ENCODE measurements at regions not wholly inside any gene's neighbourhood (a gene's known extent, or its start where the extent isn't known, plus 50 kb on each side); places are given as distances from the start of the nearest gene placed in this dataset.

DNA sequence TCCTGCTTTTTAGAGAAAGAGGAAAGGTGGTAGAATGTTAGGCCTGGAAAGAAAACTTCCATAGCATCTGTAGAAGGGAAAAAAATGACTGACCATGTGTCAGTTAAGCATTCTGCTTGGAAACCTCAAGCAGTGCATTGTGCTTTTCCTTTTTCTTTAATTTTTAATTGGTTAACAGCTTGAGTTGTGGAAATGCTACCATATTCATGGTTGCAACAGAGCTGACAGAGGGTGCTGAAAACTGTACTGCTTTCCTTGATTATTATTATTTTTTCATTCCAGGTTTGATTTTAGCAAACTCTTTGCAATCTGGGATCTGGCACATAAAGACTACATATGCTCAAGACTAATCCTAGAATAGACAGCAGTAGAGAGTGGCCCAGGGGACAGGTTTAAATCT lies 404.5 kb downstream of the EPHA4 start:
- Mint-ChIP-seq H3K36me3 (ENCODE audit: low read depth) (no peaks in the 10 kb centered on the region), H3K4me3 (no peak overlapping the region), H3K27me3 (ENCODE audit: low read depth) (no peaks in the 10 kb centered on the region), H3K4me1 (ENCODE audit: low read depth) (no peaks in the 10 kb centered on the region), H3K9me3 (no peaks in the 10 kb centered on the region), H3K27ac (no peak overlapping the region)
- DNase-seq: no peak
- intact Hi-C loops (cut with micrococcal nuclease): no loop called here
- CTCF ChIA-PET: no interaction called here

DNA sequence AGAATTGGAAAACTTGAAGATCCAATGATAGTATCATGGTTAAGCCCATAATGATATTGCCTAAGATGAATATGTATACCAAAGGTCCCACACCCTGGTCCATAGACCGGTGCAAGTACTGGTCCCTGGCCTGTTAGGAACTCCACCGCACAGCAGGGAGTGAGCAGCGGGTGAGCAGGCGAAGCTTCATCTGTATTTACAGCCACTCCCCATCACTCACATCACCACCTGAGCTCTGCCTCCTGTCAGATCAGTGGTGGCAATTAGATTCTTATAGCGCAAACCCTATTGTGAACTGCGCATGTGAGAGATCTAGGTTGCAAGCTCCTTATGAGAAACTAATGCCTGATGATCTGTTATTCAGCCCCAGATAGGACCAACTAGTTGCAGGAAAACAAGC lies 402.4 kb downstream of the EPHA4 start:
- DNase-seq: no peak
- Mint-ChIP-seq H3K9me3 (no peaks in the 10 kb centered on the region), H3K27me3 (ENCODE audit: low read depth) (peaks cover 2% of the 10 kb centered on the region), H3K36me3 (ENCODE audit: low read depth) (no peaks in the 10 kb centered on the region), H3K4me1 (ENCODE audit: low read depth) (no peaks in the 10 kb centered on the region), H3K4me3 (no peak overlapping the region), H3K27ac (no peak overlapping the region)
- intact Hi-C loops (cut with micrococcal nuclease): no loop called here
- CTCF ChIA-PET: no interaction called here

DNA sequence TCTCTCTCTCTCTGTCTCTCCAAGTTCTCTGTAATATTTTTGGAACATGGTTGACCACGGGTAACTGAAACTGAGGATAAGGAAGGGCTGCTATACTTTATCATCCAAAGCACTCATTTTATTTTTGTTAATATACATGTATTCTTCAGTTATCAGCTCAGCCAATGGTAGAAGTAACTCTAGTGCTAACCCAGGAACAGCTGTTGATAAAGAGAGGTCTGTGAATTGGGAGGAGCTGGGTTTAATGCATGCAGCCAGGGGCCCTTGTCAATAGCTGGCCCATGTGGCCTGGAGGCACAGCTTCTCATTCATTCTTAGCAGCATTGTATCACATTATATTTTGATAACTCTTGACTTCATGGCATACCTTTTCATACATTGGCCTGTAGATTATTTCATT lies 401.6 kb downstream of the EPHA4 start:
- no peaks in the 10 kb centered on the region for H3K36me3 Mint-ChIP-seq (ENCODE audit: low read depth)
- intact Hi-C loops (cut with micrococcal nuclease): no loop called here
- no peak overlapping the region for H3K27ac Mint-ChIP-seq
- no peaks in the 10 kb centered on the region for H3K9me3 Mint-ChIP-seq
- no peaks in the 10 kb centered on the region for H3K4me1 Mint-ChIP-seq (ENCODE audit: low read depth)
- H3K27me3 Mint-ChIP-seq (ENCODE audit: low read depth): peaks cover 2% of the 10 kb centered on the region
- CTCF ChIA-PET: no interaction called here
- no peak overlapping the region for H3K4me3 Mint-ChIP-seq
- DNase-seq: no peak

DNA sequence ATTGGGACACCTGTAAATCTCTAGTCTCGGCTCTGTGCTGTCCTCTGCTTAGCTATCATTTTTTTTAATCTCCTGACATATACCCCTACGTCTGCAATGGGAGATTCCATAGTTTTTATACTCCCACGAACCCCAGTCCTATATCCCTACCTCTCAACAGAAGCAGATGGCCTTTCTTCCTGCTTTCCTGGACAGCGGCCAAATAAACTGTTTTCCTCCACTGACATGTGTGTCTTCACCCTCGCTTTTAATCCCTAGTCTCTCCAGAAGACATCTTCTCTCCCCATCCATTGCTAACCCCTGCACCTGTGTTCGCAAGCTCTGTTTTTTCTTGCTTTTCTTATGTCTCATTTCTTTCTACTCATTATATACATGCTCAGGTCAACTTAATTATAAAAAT lies 395.4 kb downstream of the EPHA4 start:
- CTCF ChIA-PET: no interaction called here
- no peak for DNase-seq
- Mint-ChIP-seq H3K27me3 (ENCODE audit: low read depth) (peaks cover 2% of the 10 kb centered on the region), H3K36me3 (ENCODE audit: low read depth) (no peaks in the 10 kb centered on the region), H3K9me3 (peaks cover 1% of the 10 kb centered on the region), H3K4me3 (no peak overlapping the region), H3K27ac (no peak overlapping the region), H3K4me1 (ENCODE audit: low read depth) (no peaks in the 10 kb centered on the region)
- intact Hi-C loops (cut with micrococcal nuclease): no loop called here

DNA sequence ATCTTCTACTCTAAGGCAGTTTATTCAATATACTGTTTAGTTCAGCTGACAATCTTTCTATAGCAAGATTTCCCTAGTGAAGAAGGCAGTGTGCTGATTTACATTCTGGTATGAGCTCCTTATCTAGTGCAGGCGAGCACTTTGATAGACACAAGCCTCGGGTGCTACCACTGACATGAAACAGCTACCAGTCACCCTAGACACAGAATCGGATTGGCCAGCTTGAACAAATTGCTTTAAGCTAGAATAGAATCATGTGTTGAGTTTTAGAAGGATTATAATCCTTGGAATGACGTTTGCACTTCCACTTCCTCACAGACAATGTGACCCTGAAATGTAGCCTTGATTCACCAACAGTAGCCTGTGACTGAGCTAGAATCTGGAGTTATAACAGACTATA lies 394.0 kb downstream of the EPHA4 start:
- Mint-ChIP-seq H3K36me3 (ENCODE audit: low read depth) (no peaks in the 10 kb centered on the region), H3K27me3 (ENCODE audit: low read depth) (peaks cover 2% of the 10 kb centered on the region), H3K9me3 (peaks cover 1% of the 10 kb centered on the region), H3K4me1 (ENCODE audit: low read depth) (no peaks in the 10 kb centered on the region), H3K27ac (no peak overlapping the region), H3K4me3 (no peak overlapping the region)
- CTCF ChIA-PET: no interaction called here
- no peak for DNase-seq
- intact Hi-C loops (cut with micrococcal nuclease): no loop called here

DNA sequence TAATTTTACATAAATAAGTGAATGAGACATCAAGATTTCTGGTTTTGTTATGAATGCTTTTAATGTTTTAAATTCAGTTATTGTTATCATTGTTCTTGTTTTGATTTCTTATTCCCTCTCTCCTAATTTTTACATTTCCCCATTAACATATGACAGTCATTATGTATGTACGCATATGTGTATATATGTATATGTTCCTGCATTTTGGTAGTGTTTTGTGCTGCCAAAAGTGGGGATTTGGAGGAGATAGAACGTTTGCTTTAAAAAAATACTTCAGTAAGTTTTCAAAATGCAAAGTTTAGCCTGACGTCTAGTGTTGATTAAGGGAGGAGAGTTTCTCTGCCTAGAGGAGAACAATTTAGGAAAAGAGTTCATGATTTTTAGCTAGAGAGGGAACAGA lies 385.2 kb downstream of the EPHA4 start:
- no peaks in the 10 kb centered on the region for H3K9me3 Mint-ChIP-seq
- H3K27ac Mint-ChIP-seq: no peak overlapping the region
- H3K27me3 Mint-ChIP-seq (ENCODE audit: low read depth): peaks cover 6% of the 10 kb centered on the region
- CTCF ChIA-PET: no interaction called here
- no peaks in the 10 kb centered on the region for H3K36me3 Mint-ChIP-seq (ENCODE audit: low read depth)
- no peaks in the 10 kb centered on the region for H3K4me1 Mint-ChIP-seq (ENCODE audit: low read depth)
- DNase-seq: no peak
- H3K4me3 Mint-ChIP-seq: no peak overlapping the region
- intact Hi-C loops (cut with micrococcal nuclease): no loop called here

DNA sequence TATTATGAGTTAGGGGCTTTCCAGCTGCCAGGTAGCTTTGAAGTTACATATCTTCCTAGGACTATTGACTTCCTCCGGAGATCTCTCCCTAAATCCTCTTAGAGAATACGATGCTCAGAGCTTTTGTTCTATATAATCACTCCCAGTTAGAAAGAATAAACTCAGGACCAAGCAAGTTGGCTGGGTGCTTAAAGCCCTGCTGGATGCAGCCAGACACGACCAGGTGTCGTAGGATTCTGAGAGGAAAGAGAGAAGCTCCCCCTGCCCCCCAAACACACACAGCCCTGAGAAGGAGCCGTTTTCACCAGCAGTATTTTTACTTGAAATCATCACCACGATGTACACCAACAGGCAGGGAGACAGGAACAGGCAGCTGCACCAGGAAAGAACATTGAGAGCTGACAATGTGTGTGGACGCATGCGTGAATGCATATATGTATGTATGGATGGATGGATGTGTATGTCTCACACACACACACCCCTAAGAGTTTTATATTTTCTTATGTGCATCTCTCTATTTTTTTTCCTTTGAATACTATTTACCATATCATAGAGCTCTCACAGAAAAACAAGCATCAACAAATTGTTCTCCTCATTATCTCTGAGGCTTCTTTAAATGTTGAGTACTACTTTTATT lies 382.6 kb downstream of the EPHA4 start:
- Mint-ChIP-seq H3K27me3 (ENCODE audit: low read depth) (peaks cover 9% of the 10 kb centered on the region), H3K4me3 (no peak overlapping the region), H3K36me3 (ENCODE audit: low read depth) (no peaks in the 10 kb centered on the region), H3K9me3 (no peaks in the 10 kb centered on the region), H3K27ac (no peak overlapping the region), H3K4me1 (ENCODE audit: low read depth) (no peaks in the 10 kb centered on the region)
- CTCF ChIA-PET: interaction anchor here (0.6 kb wide), 1 partner anchor 82 kb away, joined by 3 read pairs; no protein-coding TSS in a partner anchor
- no peak for DNase-seq
- intact Hi-C loops (cut with micrococcal nuclease): no loop called here

DNA sequence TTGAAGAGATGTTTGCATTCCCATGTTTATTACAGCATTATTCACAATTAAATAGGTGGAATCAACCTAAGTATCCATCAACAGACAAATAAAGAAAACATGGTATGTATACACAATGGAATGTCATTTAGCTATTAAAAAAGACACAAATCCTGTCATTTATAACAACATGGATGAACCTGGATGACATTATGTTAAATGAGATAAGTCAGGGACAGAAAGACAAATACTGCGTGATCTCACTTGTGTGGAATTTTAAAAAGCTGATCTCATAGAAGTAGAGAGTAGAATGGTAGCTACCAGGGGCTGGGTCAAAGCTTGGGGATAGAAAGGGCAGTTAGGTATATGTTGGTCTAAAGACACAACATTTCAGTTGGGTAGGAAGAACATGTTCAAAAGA lies 376.3 kb downstream of the EPHA4 start:
- no peaks in the 10 kb centered on the region for H3K9me3 Mint-ChIP-seq
- CTCF ChIA-PET: no interaction called here
- no peak overlapping the region for H3K4me3 Mint-ChIP-seq
- intact Hi-C loops (cut with micrococcal nuclease): no loop called here
- DNase-seq: no peak
- no peaks in the 10 kb centered on the region for H3K4me1 Mint-ChIP-seq (ENCODE audit: low read depth)
- H3K27me3 Mint-ChIP-seq (ENCODE audit: low read depth): peaks cover 3% of the 10 kb centered on the region
- no peak overlapping the region for H3K27ac Mint-ChIP-seq
- H3K36me3 Mint-ChIP-seq (ENCODE audit: low read depth): no peaks in the 10 kb centered on the region

DNA sequence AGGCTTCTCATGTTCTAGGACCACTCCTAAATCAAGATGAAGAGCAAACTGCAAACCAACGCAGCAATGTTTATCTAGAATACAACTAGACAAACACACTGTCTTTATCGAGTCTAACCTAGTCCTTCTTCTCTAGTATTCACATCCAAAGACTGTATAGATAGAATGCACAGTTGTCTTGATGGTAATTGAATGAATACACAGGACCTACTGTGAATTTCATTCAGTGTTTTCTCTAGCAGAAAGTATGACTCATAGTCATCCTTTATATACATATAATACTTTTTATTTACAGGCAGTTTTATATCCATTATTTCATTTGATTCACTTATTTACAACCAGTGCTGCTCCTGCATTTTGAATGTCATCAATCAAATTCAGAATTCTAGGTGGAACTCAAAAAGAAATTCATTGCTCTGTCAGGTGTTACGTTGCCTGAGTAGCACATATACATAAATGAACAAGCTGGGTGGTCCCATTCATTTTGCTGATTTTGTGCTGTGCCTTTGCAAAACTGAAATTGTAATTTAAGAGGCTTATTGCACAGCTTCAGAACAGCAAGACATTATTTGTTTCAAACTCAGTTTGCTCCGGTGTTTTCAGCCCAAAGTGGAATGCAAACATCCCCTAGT lies 374.8 kb downstream of the EPHA4 start:
- intact Hi-C loops (cut with micrococcal nuclease): no loop called here
- Mint-ChIP-seq H3K27me3 (ENCODE audit: low read depth) (peaks cover 3% of the 10 kb centered on the region), H3K36me3 (ENCODE audit: low read depth) (no peaks in the 10 kb centered on the region), H3K27ac (no peak overlapping the region), H3K9me3 (no peaks in the 10 kb centered on the region), H3K4me3 (no peak overlapping the region), H3K4me1 (ENCODE audit: low read depth) (no peaks in the 10 kb centered on the region)
- CTCF ChIA-PET: no interaction called here
- DNase-seq: no peak

DNA sequence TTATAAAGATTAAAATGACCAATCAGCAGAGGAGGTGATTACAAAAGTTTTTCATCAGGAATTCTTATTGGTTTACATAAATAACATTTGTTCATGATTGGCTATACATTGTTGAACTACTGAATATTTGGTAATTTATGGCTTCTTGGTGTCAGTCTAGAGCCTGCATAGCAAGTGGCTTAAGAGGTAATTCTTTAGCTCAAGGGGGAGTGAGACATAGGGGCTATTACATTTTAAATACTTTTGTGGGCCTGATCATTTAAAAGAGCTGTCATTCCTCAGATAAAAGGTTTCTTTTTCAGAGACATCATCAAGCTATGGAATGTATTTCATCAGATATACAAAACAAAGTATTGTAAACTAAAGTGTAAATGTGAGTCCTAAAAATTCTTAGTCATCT lies 373.8 kb downstream of the EPHA4 start:
- CTCF ChIA-PET: no interaction called here
- Mint-ChIP-seq H3K4me1 (ENCODE audit: low read depth) (no peaks in the 10 kb centered on the region), H3K27me3 (ENCODE audit: low read depth) (peaks cover 3% of the 10 kb centered on the region)

DNA sequence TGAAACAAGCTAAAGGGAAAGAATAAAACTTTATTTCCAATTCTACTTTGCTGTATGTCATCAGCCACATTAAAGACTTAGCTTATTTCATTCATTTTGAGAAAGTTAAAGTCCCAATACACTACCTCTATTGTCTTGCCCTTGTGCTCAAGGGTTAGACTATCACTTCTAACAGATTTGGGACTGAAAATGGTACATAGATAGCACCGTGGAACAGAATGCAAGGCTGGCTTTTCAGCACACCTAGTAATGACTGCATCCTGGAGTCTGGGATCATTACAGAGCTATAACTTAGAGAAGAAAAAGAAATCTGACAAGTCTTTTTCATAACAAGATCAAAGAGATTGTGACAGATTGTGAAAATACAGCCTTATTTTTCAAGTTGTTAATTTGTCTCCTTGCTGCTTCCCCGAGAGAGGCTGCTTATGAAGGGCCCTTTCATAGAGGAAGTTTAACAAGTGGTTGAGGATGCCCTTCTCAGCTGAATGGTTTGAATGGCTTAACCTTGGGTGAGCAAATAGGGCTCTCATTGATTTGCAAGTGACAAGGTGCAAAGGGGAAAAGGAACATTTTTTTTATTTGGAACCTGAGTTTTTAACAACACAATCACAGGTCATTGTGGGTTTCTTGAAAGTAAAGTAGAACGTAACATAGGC lies 371.8 kb downstream of the EPHA4 start:
- no peaks in the 10 kb centered on the region for H3K36me3 Mint-ChIP-seq (ENCODE audit: low read depth)
- no peak for DNase-seq
- H3K27ac Mint-ChIP-seq: no peak overlapping the region
- intact Hi-C loops (cut with micrococcal nuclease): no loop called here
- no peaks in the 10 kb centered on the region for H3K27me3 Mint-ChIP-seq (ENCODE audit: low read depth)
- CTCF ChIA-PET: interaction anchor here (0.6 kb wide), 1 partner anchor 380 kb away, joined by 3 read pairs; no protein-coding TSS in a partner anchor
- no peaks in the 10 kb centered on the region for H3K4me1 Mint-ChIP-seq (ENCODE audit: low read depth)
- no peaks in the 10 kb centered on the region for H3K9me3 Mint-ChIP-seq
- H3K4me3 Mint-ChIP-seq: no peak overlapping the region

More for the DNA sequence above, 373.8 kb downstream of the EPHA4 start:
- Mint-ChIP-seq H3K27ac (no peak overlapping the region), H3K4me3 (no peak overlapping the region), H3K9me3 (no peaks in the 10 kb centered on the region), H3K36me3 (ENCODE audit: low read depth) (no peaks in the 10 kb centered on the region)
- intact Hi-C loops (cut with micrococcal nuclease): no loop called here
- no peak for DNase-seq

DNA sequence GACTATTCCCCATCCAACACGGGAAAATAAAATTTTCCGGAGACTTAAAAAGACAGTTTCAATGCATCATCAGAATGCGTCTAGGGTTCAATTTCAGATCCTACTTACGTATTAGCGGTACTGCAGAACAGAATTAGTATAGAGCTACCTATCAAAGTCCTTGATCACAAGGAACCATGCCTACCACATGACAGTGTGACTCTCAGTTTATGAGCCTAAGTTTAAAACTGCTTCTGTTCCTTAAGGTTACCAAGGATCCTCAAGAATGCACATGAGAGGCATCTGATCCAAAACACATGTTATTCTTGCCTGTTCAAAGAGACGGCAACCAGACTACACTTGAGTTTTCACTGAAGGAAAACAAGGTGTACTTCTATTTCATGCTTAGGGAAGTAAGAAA lies 369.7 kb downstream of the EPHA4 start:
- Mint-ChIP-seq H3K9me3 (no peaks in the 10 kb centered on the region), H3K27me3 (ENCODE audit: low read depth) (no peaks in the 10 kb centered on the region), H3K27ac (no peak overlapping the region), H3K4me3 (no peak overlapping the region), H3K36me3 (ENCODE audit: low read depth) (no peaks in the 10 kb centered on the region), H3K4me1 (ENCODE audit: low read depth) (no peaks in the 10 kb centered on the region)
- intact Hi-C loops (cut with micrococcal nuclease): no loop called here
- DNase-seq: no peak
- CTCF ChIA-PET: no interaction called here

DNA sequence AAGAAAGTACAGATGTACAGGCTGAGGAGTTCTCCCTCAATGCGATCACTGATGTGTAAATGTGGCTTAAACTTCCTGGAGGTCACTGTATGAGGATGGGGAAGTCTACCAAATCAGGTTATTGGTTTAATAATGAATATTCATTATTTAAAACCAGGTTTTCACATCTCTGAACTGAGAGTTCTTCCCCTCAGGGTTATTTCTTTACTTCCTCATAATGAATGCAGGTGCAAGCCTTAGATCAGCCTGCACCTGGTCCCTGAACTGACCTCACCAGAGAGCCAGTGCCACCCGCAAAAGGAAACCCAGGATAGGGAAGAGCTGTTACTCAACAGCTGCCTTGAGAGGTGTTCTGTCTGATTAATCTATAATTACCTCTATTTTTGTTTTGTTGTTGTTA lies 369.0 kb downstream of the EPHA4 start:
- Mint-ChIP-seq H3K27me3 (ENCODE audit: low read depth) (no peaks in the 10 kb centered on the region), H3K36me3 (ENCODE audit: low read depth) (no peaks in the 10 kb centered on the region), H3K9me3 (no peaks in the 10 kb centered on the region), H3K27ac (no peak overlapping the region), H3K4me1 (ENCODE audit: low read depth) (no peaks in the 10 kb centered on the region), H3K4me3 (no peak overlapping the region)
- CTCF ChIA-PET: no interaction called here
- DNase-seq: no peak
- intact Hi-C loops (cut with micrococcal nuclease): no loop called here

All from activated naive CD4-positive, alpha-beta T cell treated with anti-CD3 and anti-CD28 coated beads for 36 hours (primary cell).